ENCODE measurements at regions not wholly inside any gene's neighbourhood (a gene's known extent, or its start where the extent isn't known, plus 50 kb on each side); places are given as distances from the start of the nearest gene placed in this dataset.

GRCh38 chr13:82636119-82636518 lies 1246.2 kb downstream of the SLITRK1 start:
- no TSS peak for BruUV-seq (replicated peaks)
- Histone ChIP-seq H3K36me3 (ENCODE audit: insufficient read depth, low read length) (no peaks in the 10 kb centered on the region), H3K9me2 (ENCODE audit: insufficient read depth, low read length) (no peaks in the 10 kb centered on the region), H2AFZ (ENCODE audit: low read length) (no peak overlapping the region), H3K4me1 (ENCODE audit: insufficient read depth, low read length, poor library complexity, severe bottlenecking) (no peaks in the 10 kb centered on the region), H3K9me3 (ENCODE audit: low read length) (no peaks in the 10 kb centered on the region), H3K27ac (ENCODE audit: low read depth, low read length, poor library complexity, severe bottlenecking) (no peak overlapping the region), H3K79me2 (ENCODE audit: insufficient read depth, low read depth, low read length) (no peaks in the 10 kb centered on the region), H3K4me3 (ENCODE audit: low read depth, low read length, poor library complexity, severe bottlenecking) (no peak overlapping the region), H4K20me1 (ENCODE audit: insufficient read depth, low read length) (no peaks in the 10 kb centered on the region), H3K4me2 (ENCODE audit: low read length) (no peak overlapping the region)
- ChIA-PET CTCF (ENCODE audit: unreplicated experiment) (no interaction called here), POLR2A (interaction anchor here (0.7 kb wide), 1 partner anchor 21 kb away, joined by 3 read pairs; no protein-coding TSS in a partner anchor)
- no peak for TF ChIP-seq CTCF (conservative IDR thresholded peaks at IDR 0.05; ENCODE audit: low read length)
- no peak for TF ChIP-seq EZH2phosphoT487 (IDR thresholded peaks at IDR 0.05; ENCODE audit: borderline replicate concordance, low read depth, low read length)
- DNase-seq (ENCODE audit: low spot score): no peak
- intact Hi-C loops (cut with micrococcal nuclease; ENCODE audit: unreplicated experiment): no loop called here

GRCh38 chr13:82634946-82635345 lies 1247.3 kb downstream of the SLITRK1 start:
- Histone ChIP-seq H3K4me3 (ENCODE audit: low read depth, low read length, poor library complexity, severe bottlenecking) (no peak overlapping the region), H3K9me2 (ENCODE audit: insufficient read depth, low read length) (no peaks in the 10 kb centered on the region), H3K79me2 (ENCODE audit: insufficient read depth, low read depth, low read length) (no peaks in the 10 kb centered on the region), H2AFZ (ENCODE audit: low read length) (no peak overlapping the region), H3K4me1 (ENCODE audit: insufficient read depth, low read length, poor library complexity, severe bottlenecking) (no peaks in the 10 kb centered on the region), H3K36me3 (ENCODE audit: insufficient read depth, low read length) (no peaks in the 10 kb centered on the region), H3K4me2 (ENCODE audit: low read length) (no peak overlapping the region), H3K9me3 (ENCODE audit: low read length) (no peaks in the 10 kb centered on the region), H4K20me1 (ENCODE audit: insufficient read depth, low read length) (no peaks in the 10 kb centered on the region), H3K27ac (ENCODE audit: low read depth, low read length, poor library complexity, severe bottlenecking) (no peak overlapping the region)
- BruUV-seq (replicated peaks): no TSS peak
- POLR2A ChIA-PET: no interaction called here
- no peak for TF ChIP-seq CTCF (conservative IDR thresholded peaks at IDR 0.05; ENCODE audit: low read length)
- no peak for TF ChIP-seq EZH2phosphoT487 (IDR thresholded peaks at IDR 0.05; ENCODE audit: borderline replicate concordance, low read depth, low read length)
- intact Hi-C loops (cut with micrococcal nuclease; ENCODE audit: unreplicated experiment): no loop called here
- CTCF ChIA-PET (ENCODE audit: unreplicated experiment): no interaction called here
- no peak for DNase-seq (ENCODE audit: low spot score)

GRCh38 chr13:82627183-82627582 lies 1255.1 kb downstream of the SLITRK1 start:
- H3K4me3 ChIP-seq (ENCODE audit: low read depth, low read length, poor library complexity, severe bottlenecking): no peak overlapping the region
- ChIA-PET CTCF (ENCODE audit: unreplicated experiment) (no interaction called here), POLR2A (no interaction called here)
- H3K9me2 ChIP-seq (ENCODE audit: insufficient read depth, low read length): no peaks in the 10 kb centered on the region
- H3K27ac ChIP-seq (ENCODE audit: low read depth, low read length, poor library complexity, severe bottlenecking): no peak overlapping the region
- no peaks in the 10 kb centered on the region for H3K9me3 ChIP-seq (ENCODE audit: low read length)
- intact Hi-C loops (cut with micrococcal nuclease; ENCODE audit: unreplicated experiment): no loop called here
- H2AFZ ChIP-seq (ENCODE audit: low read length): no peak overlapping the region
- H4K20me1 ChIP-seq (ENCODE audit: insufficient read depth, low read length): no peaks in the 10 kb centered on the region
- H3K4me2 ChIP-seq (ENCODE audit: low read length): no peak overlapping the region
- TF ChIP-seq CTCF (conservative IDR thresholded peaks at IDR 0.05; ENCODE audit: low read length) (no peak), EZH2phosphoT487 (IDR thresholded peaks at IDR 0.05; ENCODE audit: borderline replicate concordance, low read depth, low read length) (no peak)
- H3K36me3 ChIP-seq (ENCODE audit: insufficient read depth, low read length): no peaks in the 10 kb centered on the region
- no peaks in the 10 kb centered on the region for H3K4me1 ChIP-seq (ENCODE audit: insufficient read depth, low read length, poor library complexity, severe bottlenecking)
- BruUV-seq (replicated peaks): no TSS peak
- no peaks in the 10 kb centered on the region for H3K79me2 ChIP-seq (ENCODE audit: insufficient read depth, low read depth, low read length)
- no peak for DNase-seq (ENCODE audit: low spot score)
